ENCODE measurements at regions not wholly inside any gene's neighbourhood (a gene's known extent, or its start where the extent isn't known, plus 50 kb on each side); places are given as distances from the start of the nearest gene placed in this dataset.

DNA sequence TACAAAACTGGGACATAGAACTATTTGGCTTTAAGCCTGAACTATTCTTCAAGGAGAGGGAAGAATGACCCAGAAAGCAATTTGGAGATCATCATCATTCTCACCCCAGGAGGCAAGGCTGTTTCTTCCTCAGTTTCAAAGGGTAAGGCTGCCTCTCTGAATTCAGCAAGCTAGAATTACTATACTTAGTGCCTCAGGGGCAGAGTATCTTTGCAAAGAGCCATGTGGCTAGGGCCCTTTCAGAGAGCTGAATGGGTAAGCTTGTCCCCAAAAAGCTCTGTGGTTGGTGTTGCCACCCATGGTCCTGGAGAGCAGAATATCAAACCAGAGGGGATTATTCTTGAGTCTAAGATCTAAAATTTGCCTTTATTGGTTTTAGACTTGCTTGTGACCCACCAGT is 720.3 kb upstream of the ARPP21 start:
- ATAC-seq (no peak), DNase-seq (no peak)
- intact Hi-C loops (cut with DNase I) = no loop called here
- TF ChIP-seq, protein P1, sequence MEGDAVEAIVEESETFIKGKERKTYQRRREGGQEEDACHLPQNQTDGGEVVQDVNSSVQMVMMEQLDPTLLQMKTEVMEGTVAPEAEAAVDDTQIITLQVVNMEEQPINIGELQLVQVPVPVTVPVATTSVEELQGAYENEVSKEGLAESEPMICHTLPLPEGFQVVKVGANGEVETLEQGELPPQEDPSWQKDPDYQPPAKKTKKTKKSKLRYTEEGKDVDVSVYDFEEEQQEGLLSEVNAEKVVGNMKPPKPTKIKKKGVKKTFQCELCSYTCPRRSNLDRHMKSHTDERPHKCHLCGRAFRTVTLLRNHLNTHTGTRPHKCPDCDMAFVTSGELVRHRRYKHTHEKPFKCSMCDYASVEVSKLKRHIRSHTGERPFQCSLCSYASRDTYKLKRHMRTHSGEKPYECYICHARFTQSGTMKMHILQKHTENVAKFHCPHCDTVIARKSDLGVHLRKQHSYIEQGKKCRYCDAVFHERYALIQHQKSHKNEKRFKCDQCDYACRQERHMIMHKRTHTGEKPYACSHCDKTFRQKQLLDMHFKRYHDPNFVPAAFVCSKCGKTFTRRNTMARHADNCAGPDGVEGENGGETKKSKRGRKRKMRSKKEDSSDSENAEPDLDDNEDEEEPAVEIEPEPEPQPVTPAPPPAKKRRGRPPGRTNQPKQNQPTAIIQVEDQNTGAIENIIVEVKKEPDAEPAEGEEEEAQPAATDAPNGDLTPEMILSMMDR (IDR thresholded peaks at IDR 0.05) = no peak
- Histone ChIP-seq H3K4me3 (no peak overlapping the region), H3K4me1 (no peaks in the 10 kb centered on the region), H3K27ac (no peak overlapping the region), H3K9me3 (no peaks in the 10 kb centered on the region), H3K27me3 (no peaks in the 10 kb centered on the region), H3K36me3 (no peaks in the 10 kb centered on the region)

DNA sequence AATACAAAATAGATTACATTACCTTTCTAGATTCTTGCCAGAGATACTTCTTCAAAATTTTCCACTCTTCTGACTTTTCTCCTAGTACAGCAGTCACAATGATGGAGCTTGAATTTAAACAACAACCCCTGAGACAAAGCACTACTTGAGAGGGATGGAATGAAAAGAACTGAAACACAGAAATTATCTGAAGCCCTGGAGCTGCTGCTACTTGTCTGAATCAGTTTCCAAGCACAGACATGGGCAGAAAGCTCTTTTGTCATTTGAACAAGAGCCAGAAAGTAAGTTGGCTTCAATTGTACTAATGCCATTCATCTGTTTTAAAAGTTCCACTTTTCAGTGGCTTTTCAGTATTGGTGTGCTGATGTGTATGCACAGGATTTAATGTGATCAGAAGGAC is 718.5 kb upstream of the ARPP21 start:
- no peaks in the 10 kb centered on the region for H3K36me3 ChIP-seq
- no peaks in the 10 kb centered on the region for H3K9me3 ChIP-seq
- no peak overlapping the region for H3K4me3 ChIP-seq
- no peaks in the 10 kb centered on the region for H3K27me3 ChIP-seq
- intact Hi-C loops (cut with DNase I) = no loop called here
- H3K4me1 ChIP-seq = no peaks in the 10 kb centered on the region
- DNase-seq (no peak), ATAC-seq (no peak)
- TF ChIP-seq, protein P1 (IDR thresholded peaks at IDR 0.05) = no peak
- no peak overlapping the region for H3K27ac ChIP-seq

DNA sequence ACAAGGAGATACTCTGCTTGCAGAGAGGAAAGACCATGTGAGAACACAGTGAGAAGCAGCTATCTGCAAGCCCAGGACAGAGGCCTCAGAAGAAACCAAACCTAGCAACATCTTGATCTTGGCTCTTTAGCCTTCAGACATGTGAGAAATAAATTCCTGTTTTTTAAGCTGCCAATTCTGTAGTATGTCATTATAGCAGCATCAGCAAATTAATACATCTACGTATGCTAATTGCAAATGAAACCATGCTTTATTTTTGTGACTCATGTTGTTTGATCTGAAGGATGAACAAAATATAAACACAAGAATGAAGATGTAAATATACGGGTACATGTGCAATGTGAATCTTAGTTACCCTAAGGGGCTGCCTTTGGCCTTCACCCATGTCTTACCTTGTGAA is 714.4 kb upstream of the ARPP21 start:
- ATAC-seq (no peak), DNase-seq (no peak)
- H3K27ac ChIP-seq = no peak overlapping the region
- no peaks in the 10 kb centered on the region for H3K4me1 ChIP-seq
- TF ChIP-seq, protein P1 (IDR thresholded peaks at IDR 0.05) = no peak
- H3K27me3 ChIP-seq = no peaks in the 10 kb centered on the region
- intact Hi-C loops (cut with DNase I) = no loop called here
- H3K9me3 ChIP-seq = no peaks in the 10 kb centered on the region
- no peak overlapping the region for H3K4me3 ChIP-seq
- H3K36me3 ChIP-seq = no peaks in the 10 kb centered on the region

DNA sequence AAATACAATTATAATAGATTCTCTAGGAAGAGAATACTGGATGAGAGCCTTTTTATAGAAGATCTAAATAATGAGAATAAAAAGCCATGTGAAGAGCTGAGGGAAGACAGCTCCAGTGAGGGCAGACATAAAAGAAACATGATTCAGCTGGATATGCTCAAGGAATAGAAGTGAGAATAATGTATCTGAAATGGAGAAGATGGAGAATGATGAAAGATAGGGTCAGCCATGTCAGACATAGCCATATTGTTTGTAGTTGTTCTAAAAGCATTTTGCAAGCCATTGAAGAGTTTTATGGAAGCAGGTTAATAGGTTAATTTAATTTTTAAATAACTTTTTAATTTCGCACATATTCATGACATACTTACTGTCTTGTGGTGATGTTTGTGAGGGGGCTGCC is 713.5 kb upstream of the ARPP21 start:
- no peak for ATAC-seq
- Histone ChIP-seq H3K4me1 (no peaks in the 10 kb centered on the region), H3K27me3 (no peaks in the 10 kb centered on the region), H3K36me3 (no peaks in the 10 kb centered on the region), H3K4me3 (no peak overlapping the region), H3K9me3 (peaks cover 0 to 5% of the 10 kb centered on the region in 2 donors), H3K27ac (no peak overlapping the region)
- intact Hi-C loops (cut with DNase I) = no loop called here
- DNase-seq = no peak
- TF ChIP-seq, protein P1 (IDR thresholded peaks at IDR 0.05) = no peak

DNA sequence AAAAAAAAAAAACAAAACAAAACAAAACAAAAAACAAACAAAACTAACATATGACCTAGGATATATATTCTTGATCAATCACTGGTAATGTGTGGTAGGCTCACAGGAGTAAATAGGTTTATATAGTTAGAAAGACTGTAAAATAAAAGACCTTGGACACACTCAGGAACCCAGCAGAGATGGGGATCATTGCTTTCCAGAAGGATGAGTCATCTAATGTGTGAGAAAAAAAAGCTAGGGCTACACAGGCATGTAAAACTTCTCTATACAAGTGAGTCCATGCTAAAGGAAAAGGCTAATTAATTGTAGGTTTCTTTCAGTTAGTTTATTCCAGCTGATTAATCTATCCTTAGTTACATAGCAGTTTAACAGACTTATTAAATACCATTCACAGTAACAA is 710.3 kb upstream of the ARPP21 start:
- Histone ChIP-seq H3K36me3 (no peaks in the 10 kb centered on the region), H3K9me3 (peaks cover 0 to 7% of the 10 kb centered on the region in 2 donors), H3K27ac (no peak overlapping the region), H3K4me1 (no peaks in the 10 kb centered on the region), H3K4me3 (no peak overlapping the region), H3K27me3 (no peaks in the 10 kb centered on the region)
- intact Hi-C loops (cut with DNase I) = no loop called here
- ATAC-seq (no peak), DNase-seq (no peak)
- TF ChIP-seq, protein P1 (IDR thresholded peaks at IDR 0.05) = no peak

All from left lung (tissue), 4 donors.